ENCODE measurements at regions not wholly inside any gene's neighbourhood (a gene's known extent, or its start where the extent isn't known, plus 50 kb on each side); places are given as distances from the start of the nearest gene placed in this dataset.

DNA sequence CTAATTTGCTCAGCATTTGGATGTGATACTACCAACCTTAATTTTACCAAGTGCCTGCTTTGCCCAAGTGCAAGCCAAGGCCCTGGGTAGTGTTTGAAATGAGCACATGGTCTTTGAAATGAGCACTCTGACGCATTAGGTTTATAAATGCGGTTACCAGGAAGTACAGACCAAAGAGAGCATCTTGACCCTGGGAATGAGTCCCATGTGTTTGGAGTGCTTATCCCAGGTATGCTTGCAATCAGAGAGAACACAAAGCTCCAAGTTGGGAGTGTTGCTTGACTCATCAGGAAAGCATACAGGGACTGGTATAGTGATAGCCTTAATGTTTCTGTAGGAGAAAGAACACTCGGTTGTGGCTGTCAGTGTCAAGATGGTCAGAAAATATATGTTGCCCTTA, 203.6 kb upstream of the MAMLD1 start:
- Histone ChIP-seq H3K4me1 (ENCODE audit: control insufficient read depth in 3 of 3, insufficient read depth in 3 of 3, low read length in 3 of 3) (peaks cover 0 to 3% (median 0%) of the 10 kb centered on the region in 3 donors), H3K9ac (ENCODE audit: low read depth in 1 of 3, low read length in 3 of 3) (no peak overlapping the region), H3K36me3 (ENCODE audit: control insufficient read depth in 3 of 3, insufficient read depth in 3 of 3, low read length in 3 of 3) (no peaks in the 10 kb centered on the region), H3K4me3 (ENCODE audit: low read length in 3 of 3) (no peak overlapping the region), H3K27ac (ENCODE audit: low read depth, low read length) (no peak overlapping the region), H3K27me3 (ENCODE audit: control insufficient read depth in 3 of 3, insufficient read depth in 3 of 3, low read length in 3 of 3) (no peaks in the 10 kb centered on the region), H3K9me3 (ENCODE audit: control insufficient read depth in 3 of 3, low read length in 3 of 3) (no peaks in the 10 kb centered on the region)

DNA sequence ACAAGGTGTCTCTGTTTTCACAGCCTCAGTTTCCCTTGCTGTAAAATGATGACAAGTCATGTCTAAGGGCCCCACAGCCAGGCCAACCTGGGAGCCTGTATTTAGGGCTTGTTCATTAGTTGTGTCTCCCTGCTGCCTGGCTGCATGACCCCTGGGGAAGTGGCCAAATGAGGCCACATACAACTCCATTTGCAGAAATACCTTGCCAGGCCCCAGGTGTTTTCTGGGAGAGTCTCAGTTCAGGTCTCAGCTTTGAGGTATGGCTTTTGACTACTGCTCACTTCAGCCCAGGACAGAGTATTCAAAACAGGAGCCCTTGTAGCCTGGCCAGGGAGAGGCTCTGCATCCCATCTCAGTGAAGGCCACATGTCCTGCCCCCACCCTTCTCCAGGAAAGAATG, 202.5 kb upstream of the MAMLD1 start:
- no peaks in the 10 kb centered on the region for H3K9me3 ChIP-seq (ENCODE audit: control insufficient read depth in 3 of 3, low read length in 3 of 3)

DNA sequence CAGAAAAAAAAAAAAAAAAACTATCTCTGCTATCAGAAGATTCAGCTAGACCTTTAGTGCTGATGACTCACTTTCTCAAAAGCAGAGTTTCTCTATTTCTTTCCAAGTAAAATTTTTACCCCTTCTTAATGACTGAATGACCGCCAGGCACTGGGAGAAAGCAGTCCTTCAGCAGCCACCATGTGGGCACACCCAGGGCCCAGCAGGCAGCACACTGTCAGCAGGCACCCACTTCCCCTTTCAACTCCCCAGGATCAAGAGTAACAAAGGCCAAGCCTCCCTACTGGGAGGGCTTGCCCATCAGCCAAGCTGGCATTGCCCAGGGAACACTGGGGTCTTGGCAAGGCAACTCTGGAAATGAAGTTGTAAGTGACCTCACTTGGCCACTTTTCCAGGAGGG, 201.9 kb upstream of the MAMLD1 start:
- Histone ChIP-seq H3K4me1 (ENCODE audit: control insufficient read depth in 3 of 3, insufficient read depth in 3 of 3, low read length in 3 of 3) (peaks cover 0 to 3% (median 0%) of the 10 kb centered on the region in 3 donors), H3K27ac (ENCODE audit: low read depth, low read length) (no peak overlapping the region), H3K4me3 (ENCODE audit: low read length in 3 of 3) (no peak overlapping the region), H3K36me3 (ENCODE audit: control insufficient read depth in 3 of 3, insufficient read depth in 3 of 3, low read length in 3 of 3) (no peaks in the 10 kb centered on the region), H3K27me3 (ENCODE audit: control insufficient read depth in 3 of 3, insufficient read depth in 3 of 3, low read length in 3 of 3) (no peaks in the 10 kb centered on the region), H3K9ac (ENCODE audit: low read depth in 1 of 3, low read length in 3 of 3) (no peak overlapping the region), H3K9me3 (ENCODE audit: control insufficient read depth in 3 of 3, low read length in 3 of 3) (no peaks in the 10 kb centered on the region)

More for the DNA sequence above, 202.5 kb upstream of the MAMLD1 start:
- Histone ChIP-seq H3K9ac (ENCODE audit: low read depth in 1 of 3, low read length in 3 of 3) (no peak overlapping the region), H3K4me3 (ENCODE audit: low read length in 3 of 3) (no peak overlapping the region), H3K27me3 (ENCODE audit: control insufficient read depth in 3 of 3, insufficient read depth in 3 of 3, low read length in 3 of 3) (no peaks in the 10 kb centered on the region), H3K36me3 (ENCODE audit: control insufficient read depth in 3 of 3, insufficient read depth in 3 of 3, low read length in 3 of 3) (no peaks in the 10 kb centered on the region), H3K4me1 (ENCODE audit: control insufficient read depth in 3 of 3, insufficient read depth in 3 of 3, low read length in 3 of 3) (peaks cover 0 to 3% (median 0%) of the 10 kb centered on the region in 3 donors), H3K27ac (ENCODE audit: low read depth, low read length) (no peak overlapping the region)

DNA sequence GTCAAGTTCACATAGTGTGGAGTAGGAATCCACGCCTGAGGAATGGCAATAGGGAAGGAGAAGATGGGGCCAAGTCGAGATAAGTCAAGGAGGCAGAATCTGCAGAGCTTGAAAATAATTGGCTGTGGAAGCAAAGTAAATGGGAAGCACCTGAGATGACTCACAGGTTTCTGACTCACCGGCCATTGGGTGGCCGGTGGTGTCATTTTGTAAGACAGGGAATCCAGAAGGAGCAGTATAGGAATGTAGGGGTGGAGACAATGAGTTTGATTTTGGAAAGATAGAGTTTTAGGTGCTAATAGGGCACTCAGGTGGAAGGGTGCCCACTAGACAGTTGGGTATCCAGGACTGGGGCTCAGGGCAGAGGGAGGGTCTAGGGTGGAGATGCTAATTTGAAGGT, 201.0 kb upstream of the MAMLD1 start:
- no peaks in the 10 kb centered on the region for H3K27me3 ChIP-seq (ENCODE audit: control insufficient read depth in 3 of 3, insufficient read depth in 3 of 3, low read length in 3 of 3)
- H3K36me3 ChIP-seq (ENCODE audit: control insufficient read depth in 3 of 3, insufficient read depth in 3 of 3, low read length in 3 of 3) = no peaks in the 10 kb centered on the region
- peaks cover 0 to 3% (median 0%) of the 10 kb centered on the region in 3 donors for H3K4me1 ChIP-seq (ENCODE audit: control insufficient read depth in 3 of 3, insufficient read depth in 3 of 3, low read length in 3 of 3)
- no peak overlapping the region for H3K27ac ChIP-seq (ENCODE audit: low read depth, low read length)
- no peak overlapping the region for H3K9ac ChIP-seq (ENCODE audit: low read depth in 1 of 3, low read length in 3 of 3)
- no peaks in the 10 kb centered on the region for H3K9me3 ChIP-seq (ENCODE audit: control insufficient read depth in 3 of 3, low read length in 3 of 3)
- no peak overlapping the region for H3K4me3 ChIP-seq (ENCODE audit: low read length in 3 of 3)

DNA sequence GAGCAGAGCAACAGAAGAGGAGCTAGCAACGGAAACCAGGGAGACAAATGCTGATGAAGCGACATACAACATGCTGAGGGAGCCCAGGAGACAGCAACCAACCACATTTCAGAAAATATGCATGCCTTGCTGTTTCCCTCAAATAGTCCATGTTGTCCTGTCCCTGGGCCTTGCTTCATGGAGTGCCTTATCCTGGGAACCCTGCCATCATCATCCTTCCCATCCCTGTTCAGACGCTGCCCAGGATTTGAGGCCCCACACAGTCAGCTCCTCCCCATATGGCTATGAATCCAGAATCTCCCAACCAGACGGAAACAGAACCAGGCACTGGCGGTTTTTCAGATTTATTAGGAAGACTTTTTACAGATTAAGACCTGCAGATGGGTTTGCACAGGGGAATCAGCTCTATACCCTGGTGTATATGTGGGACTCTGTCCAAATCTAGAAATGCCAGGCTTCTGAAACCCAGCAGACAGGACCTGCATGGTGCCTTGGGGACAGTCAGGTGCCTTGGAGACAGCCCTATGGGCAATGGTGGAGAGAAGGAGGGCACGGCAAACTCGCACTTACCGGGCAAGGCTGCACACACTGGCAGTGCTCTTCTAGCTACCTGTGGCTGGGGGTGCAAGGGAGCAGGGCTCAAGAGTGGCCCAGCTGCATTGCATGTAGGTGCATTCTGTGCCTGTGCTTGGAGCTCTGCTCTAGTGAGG, 199.7 kb upstream of the MAMLD1 start:
- Histone ChIP-seq H3K9me3 (ENCODE audit: control insufficient read depth in 3 of 3, low read length in 3 of 3) (no peaks in the 10 kb centered on the region), H3K9ac (ENCODE audit: low read depth in 1 of 3, low read length in 3 of 3) (no peak overlapping the region), H3K4me3 (ENCODE audit: low read length in 3 of 3) (no peak overlapping the region), H3K27ac (ENCODE audit: low read depth, low read length) (no peak overlapping the region), H3K27me3 (ENCODE audit: control insufficient read depth in 3 of 3, insufficient read depth in 3 of 3, low read length in 3 of 3) (no peaks in the 10 kb centered on the region), H3K4me1 (ENCODE audit: control insufficient read depth in 3 of 3, insufficient read depth in 3 of 3, low read length in 3 of 3) (peaks cover 0 to 3% (median 0%) of the 10 kb centered on the region in 3 donors), H3K36me3 (ENCODE audit: control insufficient read depth in 3 of 3, insufficient read depth in 3 of 3, low read length in 3 of 3) (no peaks in the 10 kb centered on the region)

DNA sequence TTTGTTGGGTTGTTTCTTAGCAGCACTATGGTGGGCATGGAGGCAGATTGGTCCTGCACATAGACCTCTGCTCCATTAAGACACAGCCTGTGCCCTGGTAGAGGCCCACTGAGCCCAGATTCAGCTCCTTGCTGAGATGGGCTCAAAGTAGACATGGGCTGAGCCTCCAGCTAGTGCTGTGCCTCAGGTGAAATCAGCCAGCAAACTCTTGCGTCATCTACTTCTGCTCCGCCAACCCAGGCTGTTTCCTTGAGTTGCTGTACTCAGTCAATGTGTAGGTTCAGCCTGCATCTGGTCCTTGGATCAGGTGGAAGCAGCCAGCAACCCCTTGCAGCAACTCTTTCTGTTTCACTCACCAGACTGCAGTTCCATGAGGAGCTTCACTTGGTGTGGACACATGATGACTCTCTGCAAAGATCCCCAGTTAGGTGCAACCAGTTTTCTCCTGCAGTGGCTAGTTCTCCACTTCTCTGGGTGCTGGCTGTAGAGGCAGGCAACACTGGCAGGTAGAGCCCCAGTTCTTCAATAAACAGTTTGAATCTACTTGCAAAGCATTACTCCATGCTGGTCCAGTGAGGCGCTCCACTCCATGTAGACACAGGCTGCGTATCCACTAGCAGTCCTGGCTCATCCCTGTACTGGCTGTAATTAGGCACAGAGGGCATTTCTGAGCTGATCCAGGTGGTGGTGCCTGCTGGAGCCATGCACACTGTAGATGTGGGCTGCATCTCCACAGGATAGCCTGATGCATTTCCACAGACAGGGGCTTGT, 199.0 kb upstream of the MAMLD1 start:
- Histone ChIP-seq H3K9ac (ENCODE audit: low read depth in 1 of 3, low read length in 3 of 3) (no peak overlapping the region), H3K36me3 (ENCODE audit: control insufficient read depth in 3 of 3, insufficient read depth in 3 of 3, low read length in 3 of 3) (no peaks in the 10 kb centered on the region), H3K27ac (ENCODE audit: low read depth, low read length) (no peak overlapping the region), H3K4me1 (ENCODE audit: control insufficient read depth in 3 of 3, insufficient read depth in 3 of 3, low read length in 3 of 3) (peaks cover 0 to 3% (median 0%) of the 10 kb centered on the region in 3 donors), H3K9me3 (ENCODE audit: control insufficient read depth in 3 of 3, low read length in 3 of 3) (no peaks in the 10 kb centered on the region), H3K27me3 (ENCODE audit: control insufficient read depth in 3 of 3, insufficient read depth in 3 of 3, low read length in 3 of 3) (no peaks in the 10 kb centered on the region), H3K4me3 (ENCODE audit: low read length in 3 of 3) (no peak overlapping the region)

DNA sequence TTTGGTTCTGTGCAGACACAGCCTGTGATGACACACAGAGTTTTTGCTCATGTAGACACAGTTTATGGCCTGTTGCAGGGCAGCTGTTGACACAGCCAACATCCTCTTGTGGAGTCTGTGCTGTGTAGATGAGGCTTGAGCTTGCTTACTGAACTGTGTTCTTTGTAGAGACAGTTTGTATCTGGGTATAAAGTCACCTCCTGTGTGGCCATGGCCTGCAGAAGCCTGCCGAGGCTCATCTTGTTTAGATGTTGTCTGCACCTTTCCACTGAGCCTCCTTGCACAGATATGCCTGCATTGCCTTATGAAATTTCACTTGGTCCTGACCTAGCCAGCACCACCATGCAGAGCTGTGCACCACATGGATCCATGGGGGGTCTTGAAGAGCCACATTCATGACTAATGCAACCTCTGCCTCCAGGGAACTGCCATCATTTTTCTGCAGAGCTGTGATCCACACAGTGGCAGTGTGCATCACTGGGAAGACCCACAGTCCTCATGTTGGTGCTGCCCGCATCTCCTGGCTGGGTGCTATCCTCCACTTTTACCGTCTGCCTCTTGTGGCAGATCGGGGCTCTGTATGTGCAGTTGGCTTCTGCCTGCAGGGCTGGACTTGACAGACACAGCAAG, 198.0 kb upstream of the MAMLD1 start:
- H3K9ac ChIP-seq (ENCODE audit: low read depth in 1 of 3, low read length in 3 of 3) = no peak overlapping the region

DNA sequence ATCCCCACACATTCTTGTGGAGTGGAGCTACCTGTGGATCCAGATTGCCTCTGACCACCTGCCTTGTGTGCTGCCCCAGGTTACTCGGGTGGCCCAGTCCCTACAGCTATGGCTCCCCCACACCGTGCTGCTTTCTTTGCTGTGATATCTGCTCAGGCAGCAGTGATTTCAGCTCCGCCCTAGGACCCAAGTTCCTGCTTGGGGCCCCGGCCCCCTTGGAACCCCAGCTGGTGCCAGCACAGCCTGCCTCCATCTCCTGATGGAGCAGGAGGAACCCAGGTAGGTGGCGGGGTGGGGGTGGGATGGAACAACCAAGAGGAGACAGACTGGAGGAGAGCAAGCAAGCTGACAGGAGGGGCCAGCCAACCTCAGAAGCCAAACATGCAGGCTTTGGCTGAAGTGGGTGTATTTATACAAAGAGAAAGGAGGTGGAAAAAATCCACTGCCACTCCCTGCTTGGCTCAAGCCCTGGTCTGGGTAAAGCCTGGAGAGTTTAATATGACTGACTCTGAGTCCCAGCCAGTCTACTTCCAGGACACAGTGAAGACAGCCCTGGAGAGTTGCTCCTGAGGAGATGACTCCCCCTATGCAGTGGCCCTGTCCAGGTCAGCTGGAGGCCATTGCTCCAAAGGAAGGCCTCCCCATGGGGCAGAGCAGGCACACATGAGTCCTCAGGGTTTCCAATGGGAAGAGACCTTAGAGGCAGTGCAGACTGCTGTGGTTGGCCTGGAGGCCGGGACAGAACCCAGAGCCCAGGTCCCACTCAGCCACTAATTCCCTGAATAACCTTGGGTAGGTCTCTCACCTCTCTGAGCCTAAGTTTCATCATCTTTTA, 197.1 kb upstream of the MAMLD1 start:
- Histone ChIP-seq H3K4me1 (ENCODE audit: control insufficient read depth in 3 of 3, insufficient read depth in 3 of 3, low read length in 3 of 3) (peaks cover 0 to 3% (median 0%) of the 10 kb centered on the region in 3 donors), H3K36me3 (ENCODE audit: control insufficient read depth in 3 of 3, insufficient read depth in 3 of 3, low read length in 3 of 3) (no peaks in the 10 kb centered on the region), H3K9ac (ENCODE audit: low read depth in 1 of 3, low read length in 3 of 3) (no peak overlapping the region), H3K9me3 (ENCODE audit: control insufficient read depth in 3 of 3, low read length in 3 of 3) (no peaks in the 10 kb centered on the region), H3K27me3 (ENCODE audit: control insufficient read depth in 3 of 3, insufficient read depth in 3 of 3, low read length in 3 of 3) (no peaks in the 10 kb centered on the region), H3K27ac (ENCODE audit: low read depth, low read length) (no peak overlapping the region), H3K4me3 (ENCODE audit: low read length in 3 of 3) (no peak overlapping the region)

More for the DNA sequence above, 198.0 kb upstream of the MAMLD1 start:
- H3K36me3 ChIP-seq (ENCODE audit: control insufficient read depth in 3 of 3, insufficient read depth in 3 of 3, low read length in 3 of 3) = no peaks in the 10 kb centered on the region
- H3K4me3 ChIP-seq (ENCODE audit: low read length in 3 of 3) = no peak overlapping the region
- H3K4me1 ChIP-seq (ENCODE audit: control insufficient read depth in 3 of 3, insufficient read depth in 3 of 3, low read length in 3 of 3) = peaks cover 0 to 3% (median 0%) of the 10 kb centered on the region in 3 donors
- no peaks in the 10 kb centered on the region for H3K27me3 ChIP-seq (ENCODE audit: control insufficient read depth in 3 of 3, insufficient read depth in 3 of 3, low read length in 3 of 3)
- no peaks in the 10 kb centered on the region for H3K9me3 ChIP-seq (ENCODE audit: control insufficient read depth in 3 of 3, low read length in 3 of 3)
- no peak overlapping the region for H3K27ac ChIP-seq (ENCODE audit: low read depth, low read length)

DNA sequence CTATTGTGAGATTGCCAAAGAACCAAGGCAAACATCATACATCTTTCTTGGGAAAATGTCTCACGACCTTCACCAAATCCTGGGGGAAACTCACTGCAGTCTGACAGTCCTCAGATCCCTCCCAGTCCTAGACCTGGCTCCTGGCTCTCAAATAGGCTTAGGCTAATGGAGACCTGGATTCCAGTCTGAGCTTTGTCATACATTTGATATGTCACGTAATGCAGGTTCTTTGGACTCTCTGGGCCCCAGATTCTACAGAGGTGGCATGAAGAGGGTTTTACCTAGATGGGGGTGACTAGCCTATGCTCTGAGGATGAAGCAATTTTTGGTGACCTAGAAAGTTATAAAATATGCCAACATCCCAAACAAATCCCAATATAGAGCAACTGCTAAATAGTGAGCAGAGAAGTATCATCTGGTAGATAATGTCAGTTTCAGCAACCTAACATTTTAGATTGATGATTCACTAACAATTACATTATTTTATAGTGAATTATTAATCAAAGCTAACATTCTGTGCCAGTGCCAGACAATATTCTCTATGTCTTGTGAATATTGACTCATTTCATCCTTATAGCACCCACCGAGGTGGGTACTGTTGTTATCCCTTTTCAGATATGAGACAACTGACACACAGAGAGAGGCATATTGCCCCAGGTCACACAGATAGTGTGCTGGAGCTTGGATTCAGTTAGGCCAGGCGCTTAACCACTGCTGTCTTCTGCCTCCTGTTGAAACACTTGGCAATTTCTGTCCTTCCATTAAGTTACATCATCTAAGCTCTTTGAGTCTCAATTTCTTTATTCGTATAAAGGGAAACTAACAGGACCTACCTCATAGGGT, 195.4 kb upstream of the MAMLD1 start:
- H3K27me3 ChIP-seq (ENCODE audit: control insufficient read depth in 3 of 3, insufficient read depth in 3 of 3, low read length in 3 of 3) = no peaks in the 10 kb centered on the region

More for the DNA sequence above, 195.4 kb upstream of the MAMLD1 start:
- H3K27ac ChIP-seq (ENCODE audit: low read depth, low read length) = no peak overlapping the region
- H3K4me1 ChIP-seq (ENCODE audit: control insufficient read depth in 3 of 3, insufficient read depth in 3 of 3, low read length in 3 of 3) = no peaks in the 10 kb centered on the region
- H3K36me3 ChIP-seq (ENCODE audit: control insufficient read depth in 3 of 3, insufficient read depth in 3 of 3, low read length in 3 of 3) = no peaks in the 10 kb centered on the region
- H3K9ac ChIP-seq (ENCODE audit: low read depth in 1 of 3, low read length in 3 of 3) = no peak overlapping the region
- no peak overlapping the region for H3K4me3 ChIP-seq (ENCODE audit: low read length in 3 of 3)
- H3K9me3 ChIP-seq (ENCODE audit: control insufficient read depth in 3 of 3, low read length in 3 of 3) = no peaks in the 10 kb centered on the region
